Mesendoderm (in vitro differentiated cells): ENCODE measurements at regions not wholly inside any gene's neighbourhood (a gene's known extent, or its start where the extent isn't known, plus 50 kb on each side); places are given as distances from the start of the nearest gene placed in this dataset.

Experiments used
- DNase-seq: peaks from one replicate; pipeline ENCODE4 v3.0.0; 2013
- H2AK5ac ChIP-seq: 2 replicates; pipeline ENCODE4 v1.6.1; 2013; ENCODE audit warnings: low read length, inconsistent platforms
- H2BK120ac ChIP-seq: 2 replicates; pipeline ENCODE4 v1.6.1; 2013; ENCODE audit warnings: low read depth, mild to moderate bottlenecking, low read length, moderate library complexity, mixed read lengths
- H2BK15ac ChIP-seq: replicated peaks from 2 replicates; pipeline ENCODE4 v1.6.1; 2013; ENCODE audit warnings: low read depth, mild to moderate bottlenecking, moderate library complexity
- H2BK5ac ChIP-seq: 2 replicates; pipeline ENCODE4 v1.6.1; 2013; ENCODE audit warnings: low read length, inconsistent platforms
- H3K18ac ChIP-seq: 2 replicates; pipeline ENCODE4 v1.6.1; 2013; ENCODE audit warnings: mild to moderate bottlenecking, low read length, mixed read lengths
- H3K23ac ChIP-seq: one replicate; pipeline ENCODE4 v1.6.1; 2013; ENCODE audit warnings: low read length
- H3K27ac ChIP-seq: 2 replicates; pipeline ENCODE4 v1.5.1; 2013; ENCODE audit warnings: low read depth, mild to moderate bottlenecking, inconsistent platforms, low read length, moderate library complexity
- H3K27me3 ChIP-seq: 2 replicates; pipeline ENCODE4 v1.6.1; 2013; ENCODE audit warnings: low read length, control low read depth, mild to moderate bottlenecking, inconsistent platforms; ENCODE audit not compliant: insufficient read depth, poor library complexity
- H3K36me3 ChIP-seq: 2 replicates; pipeline ENCODE4 v1.6.1; 2013; ENCODE audit warnings: low read length, inconsistent platforms; ENCODE audit not compliant: control insufficient read depth, insufficient read depth
- H3K4ac ChIP-seq: one replicate; pipeline ENCODE4 v1.6.1; 2013; ENCODE audit warnings: low read depth, mild to moderate bottlenecking, low read length, moderate library complexity
- H3K4me1 ChIP-seq: 2 replicates; pipeline ENCODE4 v1.6.1; 2013; ENCODE audit warnings: low read depth, low read length, inconsistent platforms; ENCODE audit not compliant: control insufficient read depth
- H3K4me2 ChIP-seq: 2 replicates; pipeline ENCODE4 v1.6.1; 2013; ENCODE audit warnings: low read length
- H3K4me3 ChIP-seq: 2 replicates; pipeline ENCODE4 v1.5.1; 2013; ENCODE audit warnings: mild to moderate bottlenecking, low read length
- H3K56ac ChIP-seq: one replicate; pipeline ENCODE4 v1.6.1; 2013; ENCODE audit warnings: low read length
- H3K79me1 ChIP-seq: 2 replicates; pipeline ENCODE4 v1.6.1; 2013; ENCODE audit warnings: low read length, inconsistent platforms
- H3K79me2 ChIP-seq: 2 replicates; pipeline ENCODE4 v1.6.1; 2013; ENCODE audit warnings: mild to moderate bottlenecking, low read length; ENCODE audit not compliant: control insufficient read depth, insufficient read depth
- H3K9ac ChIP-seq: 2 replicates; pipeline ENCODE4 v1.6.1; 2013; ENCODE audit warnings: low read length, inconsistent platforms
- H4K5ac ChIP-seq: one replicate; pipeline ENCODE4 v1.6.1; 2013; ENCODE audit warnings: low read length
- H4K8ac ChIP-seq: one replicate; pipeline ENCODE4 v1.6.1; 2013; ENCODE audit warnings: low read depth, mild to moderate bottlenecking, control low read depth, low read length, moderate library complexity
- WGBS: extraction: QIAGEN DNeasy Blood & Tissue Kit; methylation state at CpG from one replicate; pipeline ENCODE4 v1.1.7; 2013; ENCODE audit warnings: low lambda C conversion rate, missing lambda C conversion rate; ENCODE audit not compliant: insufficient coverage; ENCODE audit errors: extremely low coverage; 5-methylcytosine and 5-hydroxymethylcytosine counted together

GRCh38 chr1:112232848-112233247 is 163.2 kb upstream of the CTTNBP2NL start:
- no peak overlapping the region for H4K5ac ChIP-seq
- no peaks in the 10 kb centered on the region for H3K79me2 ChIP-seq
- H3K36me3 ChIP-seq = no peaks in the 10 kb centered on the region
- WGBS = no CpG with 5 or more reads among the region's 3 CpGs
- no peak overlapping the region for H3K18ac ChIP-seq
- no peaks in the 10 kb centered on the region for H3K4me1 ChIP-seq
- no peak overlapping the region for H3K23ac ChIP-seq
- no peak overlapping the region for H3K4me2 ChIP-seq
- H4K8ac ChIP-seq = no peak overlapping the region
- no peak overlapping the region for H3K27ac ChIP-seq
- no peak overlapping the region for H3K4me3 ChIP-seq
- H3K4ac ChIP-seq = no peak overlapping the region
- no peaks in the 10 kb centered on the region for H3K79me1 ChIP-seq
- H3K27me3 ChIP-seq = no peaks in the 10 kb centered on the region
- no peak overlapping the region for H3K56ac ChIP-seq
- no peak overlapping the region for H2BK15ac ChIP-seq
- no peak overlapping the region for H2BK120ac ChIP-seq
- no peak for DNase-seq
- no peak overlapping the region for H2BK5ac ChIP-seq
- H2AK5ac ChIP-seq = no peak overlapping the region
- H3K9ac ChIP-seq = no peak overlapping the region

GRCh38 chr1:112234710-112235109 is 161.3 kb upstream of the CTTNBP2NL start:
- no peak overlapping the region for H3K23ac ChIP-seq
- H3K18ac ChIP-seq = no peak overlapping the region
- H4K5ac ChIP-seq = no peak overlapping the region
- no peak overlapping the region for H4K8ac ChIP-seq
- H2BK5ac ChIP-seq = no peak overlapping the region
- no peak overlapping the region for H2BK120ac ChIP-seq
- no peak overlapping the region for H3K4me3 ChIP-seq
- H3K4ac ChIP-seq = no peak overlapping the region
- no peak overlapping the region for H2BK15ac ChIP-seq
- H3K27ac ChIP-seq = no peak overlapping the region
- H3K56ac ChIP-seq = no peak overlapping the region
- WGBS = no CpG with 5 or more reads among the region's 3 CpGs
- no peaks in the 10 kb centered on the region for H3K27me3 ChIP-seq
- H3K9ac ChIP-seq = no peak overlapping the region
- H2AK5ac ChIP-seq = no peak overlapping the region
- no peaks in the 10 kb centered on the region for H3K36me3 ChIP-seq
- H3K79me2 ChIP-seq = no peaks in the 10 kb centered on the region
- no peaks in the 10 kb centered on the region for H3K4me1 ChIP-seq
- H3K4me2 ChIP-seq = no peak overlapping the region
- H3K79me1 ChIP-seq = no peaks in the 10 kb centered on the region
- DNase-seq = no peak

GRCh38 chr1:112237983-112238545 is 157.9 kb upstream of the CTTNBP2NL start:
- Histone ChIP-seq H4K8ac (no peak overlapping the region), H2BK120ac (no peak overlapping the region), H3K79me1 (no peaks in the 10 kb centered on the region), H3K56ac (no peak overlapping the region), H2AK5ac (no peak overlapping the region), H3K4me1 (no peaks in the 10 kb centered on the region), H2BK5ac (no peak overlapping the region), H3K27ac (no peak overlapping the region), H3K18ac (no peak overlapping the region), H3K4me2 (no peak overlapping the region), H3K27me3 (no peaks in the 10 kb centered on the region), H2BK15ac (no peak overlapping the region), H3K9ac (no peak overlapping the region), H3K36me3 (no peaks in the 10 kb centered on the region), H3K79me2 (no peaks in the 10 kb centered on the region), H3K4ac (no peak overlapping the region), H4K5ac (no peak overlapping the region), H3K23ac (no peak overlapping the region), H3K4me3 (no peak overlapping the region)
- peak; percentile 31 for DNase-seq
- no CpG with 5 or more reads among the region's 2 CpGs for WGBS

GRCh38 chr1:112239683-112240330 is 156.2 kb upstream of the CTTNBP2NL start:
- Histone ChIP-seq H4K5ac (no peak overlapping the region), H2AK5ac (no peak overlapping the region), H3K79me2 (no peaks in the 10 kb centered on the region), H2BK120ac (no peak overlapping the region), H2BK15ac (no peak overlapping the region), H3K27me3 (no peaks in the 10 kb centered on the region), H3K27ac (no peak overlapping the region), H3K23ac (no peak overlapping the region), H2BK5ac (no peak overlapping the region), H3K9ac (no peak overlapping the region), H3K36me3 (no peaks in the 10 kb centered on the region), H3K56ac (no peak overlapping the region), H3K18ac (no peak overlapping the region), H3K4me1 (no peaks in the 10 kb centered on the region), H3K4me3 (no peak overlapping the region), H3K4ac (no peak overlapping the region), H3K79me1 (no peaks in the 10 kb centered on the region), H4K8ac (no peak overlapping the region), H3K4me2 (no peak overlapping the region)
- no CpG with 5 or more reads among the region's 6 CpGs for WGBS
- peak; percentile 19 for DNase-seq

GRCh38 chr1:112242470-112242869 is 153.5 kb upstream of the CTTNBP2NL start:
- Histone ChIP-seq H3K4me1 (no peaks in the 10 kb centered on the region), H3K4me3 (no peak overlapping the region), H3K18ac (no peak overlapping the region), H2BK120ac (no peak overlapping the region), H4K5ac (no peak overlapping the region), H3K36me3 (no peaks in the 10 kb centered on the region), H2BK15ac (no peak overlapping the region), H3K4me2 (no peak overlapping the region), H3K79me1 (no peaks in the 10 kb centered on the region), H2AK5ac (no peak overlapping the region), H4K8ac (no peak overlapping the region), H3K56ac (no peak overlapping the region), H3K27me3 (no peaks in the 10 kb centered on the region), H3K79me2 (no peaks in the 10 kb centered on the region), H3K4ac (no peak overlapping the region), H3K23ac (no peak overlapping the region), H3K9ac (no peak overlapping the region), H2BK5ac (no peak overlapping the region), H3K27ac (no peak overlapping the region)
- WGBS = no CpG with 5 or more reads among the region's 5 CpGs
- DNase-seq = no peak

- Histone ChIP-seq H3K18ac (no peak overlapping the region), H2BK120ac (no peak overlapping the region), H3K27ac (no peak overlapping the region), H2AK5ac (no peak overlapping the region), H2BK5ac (no peak overlapping the region), H3K23ac (no peak overlapping the region), H2BK15ac (no peak overlapping the region), H3K36me3 (no peaks in the 10 kb centered on the region), H3K4me3 (no peak overlapping the region), H3K27me3 (no peaks in the 10 kb centered on the region), H3K9ac (no peak overlapping the region), H3K4ac (no peak overlapping the region), H3K79me2 (no peaks in the 10 kb centered on the region), H4K5ac (no peak overlapping the region), H3K79me1 (no peaks in the 10 kb centered on the region), H3K4me2 (no peak overlapping the region), H3K4me1 (no peaks in the 10 kb centered on the region), H3K56ac (no peak overlapping the region), H4K8ac (no peak overlapping the region)
- no CpG with 5 or more reads among the region's 3 CpGs for WGBS
- no peak for DNase-seq
Observed at GRCh38 chr1:112244131-112244530, 151.9 kb upstream of the CTTNBP2NL start.
